EH (cell line): ENCODE measurements at regions not wholly inside any gene's neighbourhood (a gene's known extent, or its start where the extent isn't known, plus 50 kb on each side); places are given as distances from the start of the nearest gene placed in this dataset.

Experiments used
- DNase-seq: peaks from one replicate; pipeline ENCODE4 v3.0.0-alpha.2; 2015; ENCODE audit warnings: low read depth

- DNase-seq, result peak; percentile 56
Observed at GRCh38 chr4:65893957-65894755, 223.9 kb upstream of the EPHA5 start.

GRCh38 chr4:65893271-65893670, 223.0 kb upstream of the EPHA5 start:
- peak; percentile 29 for DNase-seq

- no peak for DNase-seq
Observed at GRCh38 chr4:65880594-65880993, 210.3 kb upstream of the EPHA5 start.

GRCh38 chr4:65868096-65868824, 198.0 kb upstream of the EPHA5 start:
- no peak for DNase-seq

GRCh38 chr4:65865489-65865888, 195.2 kb upstream of the EPHA5 start:
- DNase-seq, result peak; percentile 6

GRCh38 chr4:65861993-65862392, 191.7 kb upstream of the EPHA5 start:
- DNase-seq, result no peak

- no peak for DNase-seq
Observed at GRCh38 chr4:65845199-65845773, 175.0 kb upstream of the EPHA5 start.

GRCh38 chr4:65839164-65839931, 169.1 kb upstream of the EPHA5 start:
- DNase-seq, result no peak

GRCh38 chr4:65834707-65835106, 164.4 kb upstream of the EPHA5 start:
- no peak for DNase-seq

- no peak for DNase-seq
Observed at GRCh38 chr4:65831828-65832227, 161.5 kb upstream of the EPHA5 start.

- peak; percentile 48 for DNase-seq
Observed at GRCh38 chr4:65825116-65825753, 154.9 kb upstream of the EPHA5 start.

GRCh38 chr4:65819192-65819591, 148.9 kb upstream of the EPHA5 start:
- DNase-seq, result no peak

- no peak for DNase-seq
Observed at GRCh38 chr4:65805936-65806335, 135.6 kb upstream of the EPHA5 start.

- DNase-seq, result no peak
Observed at GRCh38 chr4:65799513-65799912, 129.2 kb upstream of the EPHA5 start.

- no peak for DNase-seq
Observed at GRCh38 chr4:65798498-65799127, 128.3 kb upstream of the EPHA5 start.

GRCh38 chr4:65791812-65792308, 121.6 kb upstream of the EPHA5 start:
- DNase-seq, result peak; percentile 4

GRCh38 chr4:65791111-65791811, 121.0 kb upstream of the EPHA5 start:
- peak; percentile 3 for DNase-seq

- no peak for DNase-seq
Observed at GRCh38 chr4:65789805-65790204, 119.5 kb upstream of the EPHA5 start.

GRCh38 chr4:65789341-65789740, 119.1 kb upstream of the EPHA5 start:
- DNase-seq, result no peak

- no peak for DNase-seq
Observed at GRCh38 chr4:65777270-65777669, 107.0 kb upstream of the EPHA5 start.

GRCh38 chr4:65773636-65774035, 103.3 kb upstream of the EPHA5 start:
- DNase-seq, result no peak
